Neural cell (in vitro differentiated cells): ENCODE measurements at regions not wholly inside any gene's neighbourhood (a gene's known extent, or its start where the extent isn't known, plus 50 kb on each side); places are given as distances from the start of the nearest gene placed in this dataset.

Source experiments
- TF ChIP-seq, protein P1 (sequence below): fragments of 450-650 bp; IDR thresholded peaks from 2 replicates; pipeline ENCODE4 v1.5.1; 2014; ENCODE audit warnings: antibody characterized with exemption, mild to moderate bottlenecking, moderate library complexity; ENCODE audit not compliant: poor library complexity, severe bottlenecking
- TF ChIP-seq, protein P2 (sequence below): IDR thresholded peaks from 2 replicates; pipeline ENCODE4 v1.6.1; 2012; ENCODE audit warnings: borderline replicate concordance

GRCh38 chr15:96893159-96893906 lies 562.8 kb downstream of the NR2F2 start:
- TF ChIP-seq, protein P1, sequence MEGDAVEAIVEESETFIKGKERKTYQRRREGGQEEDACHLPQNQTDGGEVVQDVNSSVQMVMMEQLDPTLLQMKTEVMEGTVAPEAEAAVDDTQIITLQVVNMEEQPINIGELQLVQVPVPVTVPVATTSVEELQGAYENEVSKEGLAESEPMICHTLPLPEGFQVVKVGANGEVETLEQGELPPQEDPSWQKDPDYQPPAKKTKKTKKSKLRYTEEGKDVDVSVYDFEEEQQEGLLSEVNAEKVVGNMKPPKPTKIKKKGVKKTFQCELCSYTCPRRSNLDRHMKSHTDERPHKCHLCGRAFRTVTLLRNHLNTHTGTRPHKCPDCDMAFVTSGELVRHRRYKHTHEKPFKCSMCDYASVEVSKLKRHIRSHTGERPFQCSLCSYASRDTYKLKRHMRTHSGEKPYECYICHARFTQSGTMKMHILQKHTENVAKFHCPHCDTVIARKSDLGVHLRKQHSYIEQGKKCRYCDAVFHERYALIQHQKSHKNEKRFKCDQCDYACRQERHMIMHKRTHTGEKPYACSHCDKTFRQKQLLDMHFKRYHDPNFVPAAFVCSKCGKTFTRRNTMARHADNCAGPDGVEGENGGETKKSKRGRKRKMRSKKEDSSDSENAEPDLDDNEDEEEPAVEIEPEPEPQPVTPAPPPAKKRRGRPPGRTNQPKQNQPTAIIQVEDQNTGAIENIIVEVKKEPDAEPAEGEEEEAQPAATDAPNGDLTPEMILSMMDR: peak; percentile 81
- TF ChIP-seq, protein P2, sequence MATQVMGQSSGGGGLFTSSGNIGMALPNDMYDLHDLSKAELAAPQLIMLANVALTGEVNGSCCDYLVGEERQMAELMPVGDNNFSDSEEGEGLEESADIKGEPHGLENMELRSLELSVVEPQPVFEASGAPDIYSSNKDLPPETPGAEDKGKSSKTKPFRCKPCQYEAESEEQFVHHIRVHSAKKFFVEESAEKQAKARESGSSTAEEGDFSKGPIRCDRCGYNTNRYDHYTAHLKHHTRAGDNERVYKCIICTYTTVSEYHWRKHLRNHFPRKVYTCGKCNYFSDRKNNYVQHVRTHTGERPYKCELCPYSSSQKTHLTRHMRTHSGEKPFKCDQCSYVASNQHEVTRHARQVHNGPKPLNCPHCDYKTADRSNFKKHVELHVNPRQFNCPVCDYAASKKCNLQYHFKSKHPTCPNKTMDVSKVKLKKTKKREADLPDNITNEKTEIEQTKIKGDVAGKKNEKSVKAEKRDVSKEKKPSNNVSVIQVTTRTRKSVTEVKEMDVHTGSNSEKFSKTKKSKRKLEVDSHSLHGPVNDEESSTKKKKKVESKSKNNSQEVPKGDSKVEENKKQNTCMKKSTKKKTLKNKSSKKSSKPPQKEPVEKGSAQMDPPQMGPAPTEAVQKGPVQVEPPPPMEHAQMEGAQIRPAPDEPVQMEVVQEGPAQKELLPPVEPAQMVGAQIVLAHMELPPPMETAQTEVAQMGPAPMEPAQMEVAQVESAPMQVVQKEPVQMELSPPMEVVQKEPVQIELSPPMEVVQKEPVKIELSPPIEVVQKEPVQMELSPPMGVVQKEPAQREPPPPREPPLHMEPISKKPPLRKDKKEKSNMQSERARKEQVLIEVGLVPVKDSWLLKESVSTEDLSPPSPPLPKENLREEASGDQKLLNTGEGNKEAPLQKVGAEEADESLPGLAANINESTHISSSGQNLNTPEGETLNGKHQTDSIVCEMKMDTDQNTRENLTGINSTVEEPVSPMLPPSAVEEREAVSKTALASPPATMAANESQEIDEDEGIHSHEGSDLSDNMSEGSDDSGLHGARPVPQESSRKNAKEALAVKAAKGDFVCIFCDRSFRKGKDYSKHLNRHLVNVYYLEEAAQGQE: no peak
